GM18870 (cell line): ENCODE measurements at regions not wholly inside any gene's neighbourhood (a gene's known extent, or its start where the extent isn't known, plus 50 kb on each side); places are given as distances from the start of the nearest gene placed in this dataset.
"Not testable (repeated sequence)": the region's sequence is repeated elsewhere in the genome, so short reads cannot be mapped to it uniquely, and the experiment has no call there.

Experiments
- ATAC-seq: cut with Tn5 transposase; IDR thresholded peaks from one replicate; pipeline ENCODE4 v1.9.1; 2021; ENCODE audit warnings: moderate library complexity; ENCODE audit not compliant: unreplicated experiment

DNA sequence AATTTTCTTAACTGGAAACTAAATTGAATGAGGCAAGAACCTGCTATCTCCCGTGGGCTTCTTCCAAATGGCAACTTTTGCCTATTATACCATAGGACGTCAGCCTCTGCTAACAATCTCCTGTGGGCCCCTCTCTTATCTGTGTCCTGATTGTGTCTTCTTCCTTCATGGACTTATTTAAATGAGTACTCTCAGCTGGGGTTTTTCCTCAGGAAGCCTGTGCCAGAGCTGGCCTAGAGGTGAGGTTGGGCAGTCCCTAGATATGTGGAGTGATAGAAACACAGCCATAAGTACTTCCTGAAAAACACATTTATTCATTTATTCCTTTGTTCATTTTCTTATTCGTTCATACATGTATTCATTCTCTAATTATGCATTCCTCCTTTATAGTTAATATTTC lies 712.5 kb upstream of the SLIT2 start:
- no peak for ATAC-seq

DNA sequence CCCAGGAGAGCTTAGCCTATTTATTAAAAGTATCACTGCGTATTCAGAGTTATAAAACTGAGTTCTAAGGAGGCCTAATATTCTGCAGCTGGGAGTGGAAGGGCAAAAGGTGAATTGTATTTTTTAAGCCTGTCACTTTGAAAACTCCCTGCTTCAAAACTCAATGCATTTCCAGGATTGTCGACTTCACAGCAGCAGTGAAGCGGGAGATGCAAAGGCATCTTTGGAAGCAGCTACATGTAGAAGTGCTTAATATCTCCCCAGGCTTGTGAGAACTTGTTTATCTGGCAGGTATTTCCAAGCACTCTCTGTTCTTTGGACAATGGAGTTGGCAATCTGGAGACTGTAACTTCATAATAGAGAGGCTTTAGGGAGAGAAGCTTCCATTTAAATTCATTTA lies 717.5 kb upstream of the SLIT2 start:
- ATAC-seq: no peak

DNA sequence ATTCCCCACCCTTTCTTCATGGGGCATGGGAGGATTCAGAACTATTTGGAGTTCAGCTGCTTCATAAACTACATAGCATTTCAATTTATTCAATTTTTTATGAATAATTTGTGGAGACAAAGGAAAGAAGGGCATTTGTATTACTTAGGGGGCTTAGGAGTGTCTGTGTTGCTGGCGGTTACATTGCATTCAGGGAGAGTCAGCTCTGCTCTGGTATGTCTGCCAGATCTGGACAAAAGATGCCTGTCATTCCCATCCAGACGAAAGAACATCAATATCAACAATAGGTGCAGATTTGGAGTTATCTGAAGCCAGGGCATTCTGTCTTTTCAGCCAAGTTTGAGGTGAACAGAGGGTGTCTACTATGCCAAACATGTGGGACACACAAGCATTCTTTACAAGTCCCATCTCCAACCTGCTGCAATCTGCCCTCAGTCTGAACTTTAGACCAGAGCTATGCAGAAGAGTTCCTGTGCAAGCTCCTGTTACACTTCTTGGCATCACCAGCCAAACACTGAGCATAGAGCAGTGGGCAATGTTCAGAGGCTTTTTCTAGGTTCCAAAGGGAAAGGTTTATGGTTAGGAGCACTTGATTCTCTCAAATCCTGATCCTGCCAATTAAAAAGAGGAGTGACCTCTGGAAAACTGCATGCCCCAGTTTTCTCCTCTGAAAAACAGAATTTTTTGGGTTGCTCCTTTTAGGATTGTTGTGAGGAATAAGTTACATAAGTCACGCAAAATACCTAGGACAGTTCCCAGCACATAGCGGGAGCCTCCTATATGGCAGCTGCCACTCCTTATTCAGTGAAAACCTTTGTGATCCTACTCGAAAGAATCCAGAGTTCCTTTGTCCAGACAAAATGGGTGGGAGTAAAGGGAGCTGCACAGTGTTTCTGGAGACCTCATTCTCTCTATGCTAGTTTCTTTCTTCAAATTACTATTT lies 719.5 kb upstream of the SLIT2 start:
- no peak for ATAC-seq

GRCh38 chr4:19523964-19524363 lies 727.7 kb upstream of the SLIT2 start:
- no peak for ATAC-seq

GRCh38 chr4:19522966-19523365 lies 728.7 kb upstream of the SLIT2 start:
- ATAC-seq: no peak

GRCh38 chr4:19520939-19521520 lies 730.7 kb upstream of the SLIT2 start:
- no peak for ATAC-seq

DNA sequence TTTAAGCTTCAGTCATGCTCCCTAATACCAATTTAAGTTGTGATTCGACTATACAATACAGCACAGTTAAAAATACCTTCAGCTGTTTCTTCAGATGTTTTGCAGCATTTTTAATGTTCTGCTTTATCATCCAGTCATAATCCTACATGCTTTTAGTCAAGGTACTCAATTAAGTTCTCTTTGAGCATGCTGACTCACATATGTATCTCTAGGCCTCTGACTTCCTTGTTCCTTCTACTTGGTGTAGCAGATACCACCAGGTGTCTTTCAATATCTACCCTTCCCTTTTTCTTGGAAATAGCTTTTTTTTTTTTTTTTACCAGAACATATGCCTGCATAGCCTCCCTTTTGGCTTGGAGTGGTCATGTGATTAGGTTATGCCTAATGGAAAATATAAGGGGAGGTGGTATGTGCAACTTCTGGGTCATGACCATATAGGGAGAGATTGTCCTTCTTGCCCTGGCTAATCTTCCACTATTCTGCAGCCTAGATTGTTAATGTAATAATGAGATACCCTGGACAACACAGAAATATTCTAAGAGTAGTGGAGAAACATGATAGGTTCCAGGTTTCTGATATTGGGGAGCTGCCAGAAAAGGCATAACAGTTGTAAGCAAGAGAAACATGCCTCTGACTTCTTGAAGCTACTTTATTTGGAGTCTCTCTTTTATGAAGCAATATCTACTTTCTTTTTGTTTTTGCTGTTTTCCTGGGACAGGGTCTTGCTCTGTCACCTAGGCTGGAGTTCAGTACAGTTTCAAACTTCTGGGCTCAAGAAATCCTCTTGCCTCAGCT lies 737.2 kb upstream of the SLIT2 start:
- no peak for ATAC-seq

DNA sequence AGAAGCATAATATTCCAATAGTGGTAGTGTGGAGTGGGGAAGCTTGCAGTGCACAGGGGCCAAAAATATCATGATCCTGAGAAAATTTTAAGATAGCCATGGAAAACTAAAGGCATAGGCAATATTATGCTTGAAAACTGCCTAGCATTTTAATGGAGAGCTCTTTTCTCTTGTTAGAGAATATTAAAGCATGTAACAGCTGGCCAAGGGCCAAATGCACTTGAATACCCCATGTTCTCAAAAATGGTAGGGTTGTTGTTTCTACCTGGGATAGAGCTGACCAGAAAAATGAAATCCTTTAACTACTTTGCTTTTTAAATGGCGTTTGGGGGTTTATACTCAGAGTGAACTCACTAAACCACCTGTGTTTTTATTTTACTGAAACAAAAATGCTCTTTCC lies 739.6 kb upstream of the SLIT2 start:
- no peak for ATAC-seq

DNA sequence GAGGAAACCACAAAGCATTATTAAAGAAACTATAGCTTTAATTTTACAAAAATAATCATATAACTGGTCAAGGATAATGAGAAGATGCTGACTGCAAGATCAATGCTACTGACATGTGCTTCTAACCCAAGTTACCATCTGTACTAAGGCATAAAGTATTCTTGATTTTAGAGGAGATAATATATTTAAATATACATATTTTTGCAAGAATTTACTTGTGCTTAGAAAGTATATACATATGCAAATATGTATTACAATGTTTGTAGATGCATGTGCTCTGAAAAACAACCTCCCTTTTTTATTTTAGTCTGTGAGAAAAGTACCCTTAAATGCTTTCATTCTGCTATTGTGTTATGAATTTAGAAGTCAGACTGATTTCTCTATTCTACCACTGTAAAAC lies 740.7 kb upstream of the SLIT2 start:
- no peak for ATAC-seq

DNA sequence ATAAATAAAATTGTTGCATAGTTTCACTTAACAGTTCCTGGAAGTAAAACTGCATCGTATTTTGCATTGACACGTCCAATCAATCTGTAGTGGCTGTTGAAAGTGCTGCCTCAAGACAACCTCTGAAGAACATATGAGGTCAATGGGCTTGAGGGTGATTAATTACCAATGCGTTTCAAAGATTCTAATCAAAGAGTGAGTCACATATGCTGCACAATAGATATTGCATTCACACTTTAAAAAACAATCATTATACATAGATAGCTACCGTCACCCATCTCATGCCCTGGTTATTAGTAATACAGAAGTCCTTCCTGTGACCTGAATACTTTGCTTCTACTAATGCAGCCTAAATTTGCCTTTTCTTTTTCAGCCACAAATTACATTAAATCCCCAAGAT lies 743.3 kb upstream of the SLIT2 start:
- ATAC-seq: no peak

GRCh38 chr4:19497705-19498104 lies 754.0 kb upstream of the SLIT2 start:
- ATAC-seq: no peak

DNA sequence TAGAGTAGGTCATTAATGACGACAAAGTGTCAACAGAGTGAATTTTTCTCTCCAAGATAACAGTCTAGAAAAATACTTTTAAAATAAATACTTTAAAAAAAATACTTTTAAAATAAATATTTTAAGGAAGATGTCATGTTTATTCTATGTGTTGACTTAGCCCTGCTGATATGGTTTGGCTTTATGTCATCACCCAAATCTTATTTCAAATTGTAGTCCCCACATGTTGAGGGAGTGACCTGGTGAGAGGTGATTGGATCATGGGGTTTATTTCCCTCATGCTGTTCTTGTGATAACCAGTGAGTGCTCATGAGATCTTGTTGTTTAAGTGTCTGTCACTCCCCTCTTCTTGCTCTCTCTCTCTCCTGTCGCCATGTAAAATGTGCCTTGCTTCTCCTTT lies 754.9 kb upstream of the SLIT2 start:
- no peak for ATAC-seq

- ATAC-seq: no peak
Measured at GRCh38 chr4:19494961-19495360, 756.7 kb upstream of the SLIT2 start.

GRCh38 chr4:19492606-19493005 lies 759.1 kb upstream of the SLIT2 start:
- no peak for ATAC-seq

DNA sequence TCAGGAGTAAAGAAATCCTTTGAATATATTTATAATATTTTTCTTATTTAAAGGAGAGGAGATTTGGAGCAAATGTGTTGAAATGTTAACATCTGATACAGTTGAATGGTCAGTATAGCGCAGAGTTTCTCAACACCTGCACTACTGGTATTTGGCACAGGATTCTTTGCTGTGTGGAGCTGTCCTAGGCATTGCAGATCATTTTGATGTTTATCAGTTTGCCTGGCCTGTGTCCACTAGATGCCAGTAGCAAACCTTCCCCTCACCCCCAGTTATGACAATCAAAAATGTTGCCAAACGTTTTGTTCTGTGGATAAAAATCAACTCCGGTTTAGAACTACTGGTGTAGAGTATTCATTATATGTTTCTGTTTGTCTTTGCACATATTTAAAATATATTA lies 765.3 kb upstream of the SLIT2 start:
- no peak for ATAC-seq

DNA sequence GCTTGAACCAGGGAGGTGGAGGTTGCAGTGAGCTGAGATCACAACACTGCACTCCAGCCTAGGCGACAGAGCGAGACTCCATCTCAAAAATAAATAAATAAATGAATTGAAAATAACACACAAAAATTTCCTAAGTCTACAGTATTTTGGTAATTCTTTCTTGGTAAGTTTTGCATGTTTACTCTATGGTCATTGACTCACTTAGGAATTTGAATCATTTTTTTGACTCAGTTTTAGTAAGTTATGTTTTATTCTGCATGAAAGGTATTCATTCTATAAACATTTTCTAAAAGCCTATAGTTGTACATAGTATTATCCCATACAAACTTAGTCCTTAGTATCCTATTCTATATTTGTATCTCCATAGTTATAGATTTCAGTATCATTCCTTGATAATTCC lies 772.9 kb upstream of the SLIT2 start:
- no peak for ATAC-seq

- no peak for ATAC-seq
Measured at GRCh38 chr4:19473569-19473968, 778.1 kb upstream of the SLIT2 start.

DNA sequence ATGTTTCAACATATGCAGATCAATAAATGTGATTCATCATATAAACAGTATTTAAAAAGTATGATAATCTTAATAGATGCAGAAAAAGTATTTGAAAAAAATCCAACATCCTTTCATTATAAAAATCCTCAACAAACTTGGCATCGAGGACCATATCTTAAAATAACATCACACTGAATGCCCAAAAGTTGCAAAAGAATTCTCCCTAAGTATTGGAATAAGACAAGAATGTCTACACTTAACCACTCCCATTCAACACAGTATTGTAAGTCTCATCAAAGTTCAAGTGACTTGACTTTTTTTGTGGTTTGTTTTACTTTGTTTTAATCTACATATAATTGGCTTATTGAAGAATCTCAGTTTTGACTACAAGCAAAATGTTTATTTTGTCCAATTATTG lies 779.0 kb upstream of the SLIT2 start:
- no peak for ATAC-seq

GRCh38 chr4:19470001-19470400 lies 781.7 kb upstream of the SLIT2 start:
- not testable (repeated sequence) for ATAC-seq

DNA sequence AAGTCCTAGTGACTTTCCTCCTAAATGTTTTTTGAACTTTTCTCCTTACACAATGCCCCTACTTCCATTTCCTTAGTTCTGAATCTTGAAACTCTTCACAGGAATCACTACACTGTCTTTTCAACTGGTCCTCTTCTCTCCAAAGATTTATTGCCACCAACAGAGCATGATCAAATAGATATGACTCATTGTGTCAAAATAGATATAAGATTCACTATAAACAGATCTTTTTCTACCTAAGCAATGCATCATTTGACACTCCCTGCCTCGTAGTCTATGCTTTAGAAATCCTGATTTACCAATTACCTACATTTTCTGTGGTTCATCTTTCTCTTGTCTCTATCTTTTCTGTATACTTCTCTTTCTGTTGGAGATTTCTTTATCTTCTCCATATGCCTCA lies 789.6 kb upstream of the SLIT2 start:
- no peak for ATAC-seq

- ATAC-seq: no peak
Measured at GRCh38 chr4:19455850-19456602, 795.7 kb upstream of the SLIT2 start.
